Osteoblast (primary cell): ENCODE measurements at regions not wholly inside any gene's neighbourhood (a gene's known extent, or its start where the extent isn't known, plus 50 kb on each side); places are given as distances from the start of the nearest gene placed in this dataset.

Source experiments
- DNase-seq: peaks from one replicate; pipeline ENCODE4 v3.0.0; 2011; ENCODE audit warnings: low spot score, mixed read lengths; ENCODE audit not compliant: insufficient read length; ENCODE audit errors: missing footprints
- H2AFZ ChIP-seq: 2 replicates; pipeline ENCODE4 v1.6.0; 2011; ENCODE audit warnings: mild to moderate bottlenecking, low read length
- H3K27ac ChIP-seq: 2 replicates; pipeline ENCODE4 v1.5.1; 2011; ENCODE audit warnings: mild to moderate bottlenecking, low read depth, low read length, moderate library complexity
- H3K27me3 ChIP-seq: 2 replicates; pipeline ENCODE4 v1.6.0; 2012; ENCODE audit warnings: mild to moderate bottlenecking, control low read depth, inconsistent platforms, low read length, moderate library complexity; ENCODE audit not compliant: insufficient read depth
- H3K36me3 ChIP-seq: 2 replicates; pipeline ENCODE4 v1.5.1; 2011; ENCODE audit warnings: mild to moderate bottlenecking, low read length, control low read depth, moderate library complexity; ENCODE audit not compliant: insufficient read depth
- H3K4me1 ChIP-seq: 2 replicates; pipeline ENCODE4 v1.5.1; 2011; ENCODE audit warnings: mild to moderate bottlenecking, low read length, control low read depth, moderate library complexity; ENCODE audit not compliant: insufficient read depth
- H3K4me2 ChIP-seq: 2 replicates; pipeline ENCODE4 v1.6.0; 2011; ENCODE audit warnings: mild to moderate bottlenecking, low read length; ENCODE audit not compliant: insufficient read depth
- H3K4me3 ChIP-seq: fragments of 200-600 bp; sonication (generic); 3 replicates; pipeline ENCODE4 v1.5.1; 2012; ENCODE audit warnings: mild to moderate bottlenecking, low read length, inconsistent platforms; ENCODE audit not compliant: insufficient read depth
- H3K79me2 ChIP-seq: 2 replicates; pipeline ENCODE4 v1.6.0; 2012; ENCODE audit warnings: mild to moderate bottlenecking, low read length, control low read depth, inconsistent platforms; ENCODE audit not compliant: insufficient read depth
- H3K9me3 ChIP-seq: 2 replicates; pipeline ENCODE4 v1.5.1; 2011; ENCODE audit warnings: low read depth, low read length, control low read depth
- H4K20me1 ChIP-seq: 2 replicates; pipeline ENCODE4 v1.6.0; 2012; ENCODE audit warnings: mild to moderate bottlenecking, low read length, control low read depth; ENCODE audit not compliant: insufficient read depth
- TF ChIP-seq, protein P1 (sequence below): IDR thresholded peaks from 2 replicates; pipeline ENCODE4 v1.5.1; 2011; ENCODE audit warnings: mild to moderate bottlenecking, low read depth, low read length, moderate library complexity; ENCODE audit errors: extremely low read depth

DNA sequence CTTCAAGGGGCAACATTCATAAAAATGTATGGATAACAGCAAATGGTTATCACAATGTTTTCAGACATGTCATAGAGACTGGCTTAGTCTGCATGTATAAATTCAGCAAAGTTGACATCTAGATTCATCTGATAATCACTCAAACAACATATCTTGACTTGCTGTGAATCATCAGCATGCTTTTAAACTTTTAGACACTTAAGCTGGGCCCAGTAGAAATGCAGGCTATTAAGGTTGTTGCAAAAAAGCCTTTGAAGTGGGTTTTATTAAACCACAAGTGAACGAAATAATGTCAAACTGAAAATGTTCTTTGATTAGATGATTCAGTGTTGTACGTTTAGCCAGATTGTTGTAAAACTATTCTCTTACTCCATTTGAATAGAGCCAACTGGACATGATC lies 759.6 kb downstream of the NXPH1 start:
- H3K9me3 ChIP-seq: peaks cover 4% of the 10 kb centered on the region
- H3K27me3 ChIP-seq: no peaks in the 10 kb centered on the region
- no peaks in the 10 kb centered on the region for H3K79me2 ChIP-seq
- no peaks in the 10 kb centered on the region for H3K36me3 ChIP-seq
- H3K4me1 ChIP-seq: no peaks in the 10 kb centered on the region
- DNase-seq: no peak
- H3K4me3 ChIP-seq: no peak overlapping the region
- H3K4me2 ChIP-seq: no peak overlapping the region
- H3K27ac ChIP-seq: no peak overlapping the region
- no peaks in the 10 kb centered on the region for H4K20me1 ChIP-seq
- TF ChIP-seq, protein P1, sequence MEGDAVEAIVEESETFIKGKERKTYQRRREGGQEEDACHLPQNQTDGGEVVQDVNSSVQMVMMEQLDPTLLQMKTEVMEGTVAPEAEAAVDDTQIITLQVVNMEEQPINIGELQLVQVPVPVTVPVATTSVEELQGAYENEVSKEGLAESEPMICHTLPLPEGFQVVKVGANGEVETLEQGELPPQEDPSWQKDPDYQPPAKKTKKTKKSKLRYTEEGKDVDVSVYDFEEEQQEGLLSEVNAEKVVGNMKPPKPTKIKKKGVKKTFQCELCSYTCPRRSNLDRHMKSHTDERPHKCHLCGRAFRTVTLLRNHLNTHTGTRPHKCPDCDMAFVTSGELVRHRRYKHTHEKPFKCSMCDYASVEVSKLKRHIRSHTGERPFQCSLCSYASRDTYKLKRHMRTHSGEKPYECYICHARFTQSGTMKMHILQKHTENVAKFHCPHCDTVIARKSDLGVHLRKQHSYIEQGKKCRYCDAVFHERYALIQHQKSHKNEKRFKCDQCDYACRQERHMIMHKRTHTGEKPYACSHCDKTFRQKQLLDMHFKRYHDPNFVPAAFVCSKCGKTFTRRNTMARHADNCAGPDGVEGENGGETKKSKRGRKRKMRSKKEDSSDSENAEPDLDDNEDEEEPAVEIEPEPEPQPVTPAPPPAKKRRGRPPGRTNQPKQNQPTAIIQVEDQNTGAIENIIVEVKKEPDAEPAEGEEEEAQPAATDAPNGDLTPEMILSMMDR: no peak
- no peak overlapping the region for H2AFZ ChIP-seq

GRCh38 chr7:9200626-9201025 lies 767.2 kb downstream of the NXPH1 start:
- no peaks in the 10 kb centered on the region for H3K79me2 ChIP-seq
- no peaks in the 10 kb centered on the region for H3K9me3 ChIP-seq
- no peak overlapping the region for H3K4me2 ChIP-seq
- DNase-seq: no peak
- TF ChIP-seq, protein P1: no peak
- no peak overlapping the region for H3K27ac ChIP-seq
- no peak overlapping the region for H3K4me3 ChIP-seq
- no peaks in the 10 kb centered on the region for H3K4me1 ChIP-seq
- no peaks in the 10 kb centered on the region for H4K20me1 ChIP-seq
- H3K36me3 ChIP-seq: no peaks in the 10 kb centered on the region
- H2AFZ ChIP-seq: no peak overlapping the region
- no peaks in the 10 kb centered on the region for H3K27me3 ChIP-seq

GRCh38 chr7:9201928-9202327 lies 768.5 kb downstream of the NXPH1 start:
- H3K4me2 ChIP-seq: no peak overlapping the region
- no peaks in the 10 kb centered on the region for H3K4me1 ChIP-seq
- no peaks in the 10 kb centered on the region for H3K79me2 ChIP-seq
- H3K9me3 ChIP-seq: no peaks in the 10 kb centered on the region
- H3K36me3 ChIP-seq: no peaks in the 10 kb centered on the region
- H3K27ac ChIP-seq: no peak overlapping the region
- H3K27me3 ChIP-seq: no peaks in the 10 kb centered on the region
- DNase-seq: no peak
- H4K20me1 ChIP-seq: no peaks in the 10 kb centered on the region
- H3K4me3 ChIP-seq: no peak overlapping the region
- no peak overlapping the region for H2AFZ ChIP-seq
- TF ChIP-seq, protein P1: no peak

- no peak for DNase-seq
- Histone ChIP-seq H3K4me2 (no peak overlapping the region), H2AFZ (no peak overlapping the region)
Measured at GRCh38 chr7:9204571-9204970, 771.2 kb downstream of the NXPH1 start.

More at GRCh38 chr7:9204571-9204970, 771.2 kb downstream of the NXPH1 start:
- no peaks in the 10 kb centered on the region for H3K27me3 ChIP-seq
- no peak overlapping the region for H3K27ac ChIP-seq
- no peaks in the 10 kb centered on the region for H3K9me3 ChIP-seq
- TF ChIP-seq, protein P1: no peak
- no peaks in the 10 kb centered on the region for H3K79me2 ChIP-seq
- no peaks in the 10 kb centered on the region for H3K36me3 ChIP-seq
- H3K4me3 ChIP-seq: no peak overlapping the region
- H3K4me1 ChIP-seq: no peaks in the 10 kb centered on the region
- no peaks in the 10 kb centered on the region for H4K20me1 ChIP-seq
